ENCODE measurements at regions not wholly inside any gene's neighbourhood (a gene's known extent, or its start where the extent isn't known, plus 50 kb on each side); places are given as distances from the start of the nearest gene placed in this dataset.
"Not testable (repeated sequence)": the region's sequence is repeated elsewhere in the genome, so short reads cannot be mapped to it uniquely, and the experiment has no call there.

DNA sequence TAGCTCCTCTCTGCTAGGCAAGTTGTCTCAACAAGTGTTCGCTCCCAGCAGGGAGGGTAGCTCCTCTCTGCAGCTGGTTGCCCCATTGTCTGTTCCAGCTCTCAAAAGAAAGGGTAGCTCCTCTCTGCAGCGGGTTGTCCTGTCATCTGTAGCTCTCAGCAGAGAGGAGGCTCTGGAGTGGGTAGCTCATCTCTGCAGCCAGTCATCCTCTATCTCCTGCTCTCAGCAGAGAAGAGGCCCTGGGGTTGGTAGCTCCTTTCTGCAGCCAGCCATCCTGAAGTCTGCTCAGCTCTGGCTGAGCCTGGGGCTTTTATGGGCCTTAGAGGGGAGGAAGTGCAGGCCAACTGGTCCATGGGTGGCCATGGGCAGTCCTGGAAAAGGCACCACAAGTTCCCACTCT, 342.7 kb downstream of the PTTG2 start:
- TF ChIP-seq EZH2 (IDR thresholded peaks at IDR 0.05; ENCODE audit: borderline replicate concordance, insufficient read depth, low read depth, low read length, poor library complexity, severe bottlenecking): no peak
- TF ChIP-seq, protein P1, sequence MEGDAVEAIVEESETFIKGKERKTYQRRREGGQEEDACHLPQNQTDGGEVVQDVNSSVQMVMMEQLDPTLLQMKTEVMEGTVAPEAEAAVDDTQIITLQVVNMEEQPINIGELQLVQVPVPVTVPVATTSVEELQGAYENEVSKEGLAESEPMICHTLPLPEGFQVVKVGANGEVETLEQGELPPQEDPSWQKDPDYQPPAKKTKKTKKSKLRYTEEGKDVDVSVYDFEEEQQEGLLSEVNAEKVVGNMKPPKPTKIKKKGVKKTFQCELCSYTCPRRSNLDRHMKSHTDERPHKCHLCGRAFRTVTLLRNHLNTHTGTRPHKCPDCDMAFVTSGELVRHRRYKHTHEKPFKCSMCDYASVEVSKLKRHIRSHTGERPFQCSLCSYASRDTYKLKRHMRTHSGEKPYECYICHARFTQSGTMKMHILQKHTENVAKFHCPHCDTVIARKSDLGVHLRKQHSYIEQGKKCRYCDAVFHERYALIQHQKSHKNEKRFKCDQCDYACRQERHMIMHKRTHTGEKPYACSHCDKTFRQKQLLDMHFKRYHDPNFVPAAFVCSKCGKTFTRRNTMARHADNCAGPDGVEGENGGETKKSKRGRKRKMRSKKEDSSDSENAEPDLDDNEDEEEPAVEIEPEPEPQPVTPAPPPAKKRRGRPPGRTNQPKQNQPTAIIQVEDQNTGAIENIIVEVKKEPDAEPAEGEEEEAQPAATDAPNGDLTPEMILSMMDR (IDR thresholded peaks at IDR 0.05): no peak
- ChIA-PET CTCF (no interaction called here), POLR2A (no interaction called here)

DNA sequence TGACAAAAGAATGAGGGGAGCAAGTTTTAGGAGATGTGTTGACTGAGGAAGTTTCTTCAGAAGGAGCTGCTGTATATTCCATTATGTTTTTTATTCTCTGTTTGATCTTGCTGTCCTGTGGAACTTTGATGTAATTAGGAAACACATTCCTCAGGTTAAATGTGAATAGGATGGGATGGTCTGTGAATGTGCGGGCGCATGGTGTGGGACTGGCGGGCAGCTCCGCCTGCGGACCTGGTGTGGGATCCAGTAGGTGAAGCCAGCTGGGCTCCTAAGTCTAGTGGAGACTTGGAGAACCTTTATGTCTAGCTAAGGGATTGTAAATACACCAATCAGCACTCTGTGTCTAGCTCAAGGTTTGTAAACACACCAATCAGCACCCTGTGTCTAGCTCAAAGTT, 344.3 kb downstream of the PTTG2 start:
- H2AFZ ChIP-seq (ENCODE audit: insufficient read depth, low read depth, low read length, poor library complexity, severe bottlenecking); H3K79me2 ChIP-seq (ENCODE audit: control insufficient read depth, insufficient read depth, low read length); H3K27ac Mint-ChIP-seq; H3K27ac ChIP-seq (ENCODE audit: low read length in 2 of 2); H3K4me2 ChIP-seq (replicated peaks; ENCODE audit: low read depth, low read length, poor library complexity, severe bottlenecking); H3K4me3 ChIP-seq (ENCODE audit: control extremely low read depth in 1 of 5, extremely low read depth in 1 of 5, insufficient read depth in 1 of 5, low read depth in 2 of 5, low read length in 4 of 5); DNase-seq; H3K9ac ChIP-seq (ENCODE audit: low read length); H4K20me1 ChIP-seq (ENCODE audit: control insufficient read depth, insufficient read depth, low read length, poor library complexity, severe bottlenecking); H3K4me3 Mint-ChIP-seq; H3K27me3 ChIP-seq (replicated peaks in 1 of 4; ENCODE audit: control extremely low read depth in 1 of 4, control insufficient read depth in 3 of 4, insufficient read depth in 4 of 4, low read length in 3 of 4); H3K27me3 Mint-ChIP-seq; ATAC-seq (ENCODE audit: low read depth); H3K36me3 ChIP-seq (replicated peaks in 1 of 2; ENCODE audit: control extremely low read depth in 1 of 2, control insufficient read depth in 1 of 2, extremely low read depth in 1 of 2, insufficient read depth in 2 of 2, low read length in 1 of 2); intact Hi-C loops (cut with micrococcal nuclease): not testable (repeated sequence)
- Histone ChIP-seq H3K4me1 (ENCODE audit: control insufficient read depth in 2 of 2, insufficient read depth in 2 of 2, low read length in 2 of 2) (peaks cover 20 to 23% of the 10 kb centered on the region in 2 donors), H3K9me3 (ENCODE audit: control extremely low read depth in 1 of 3, control insufficient read depth in 2 of 3, insufficient read depth in 1 of 3, low read length in 2 of 3) (peaks cover 0 to 33% (median 13%) of the 10 kb centered on the region in 3 donors)
- Mint-ChIP-seq H3K9me3 (ENCODE audit: insufficient read depth) (peaks cover 14% of the 10 kb centered on the region), H3K4me1 (peaks cover 28% of the 10 kb centered on the region)
- WGBS (ENCODE audit: insufficient coverage): 100% methylated on average over 5 of the region's 5 CpGs
- POLR2A ChIA-PET: interaction anchor here (0.6 kb wide), 1 partner anchor 359 kb away, joined by 3 read pairs; no protein-coding TSS in a partner anchor
- CTCF ChIA-PET: interaction anchor here (1.4 kb wide), 1 partner anchor 15 kb away, joined by 3 read pairs; no protein-coding TSS in a partner anchor

More for the DNA sequence above, 342.7 kb downstream of the PTTG2 start:
- no peaks in the 10 kb centered on the region for H3K79me2 ChIP-seq (ENCODE audit: control insufficient read depth, insufficient read depth, low read length)
- ATAC-seq (ENCODE audit: low read depth) (no peak), DNase-seq (no peak)
- intact Hi-C loops (cut with micrococcal nuclease): no loop called here
- Mint-ChIP-seq H3K4me1 (peaks cover 24% of the 10 kb centered on the region), H3K9me3 (ENCODE audit: insufficient read depth) (peaks cover 15% of the 10 kb centered on the region), H3K27me3 (no peaks in the 10 kb centered on the region), H3K27ac (no peak overlapping the region), H3K4me3 (no peak overlapping the region)
- H3K4me2 ChIP-seq (replicated peaks; ENCODE audit: low read depth, low read length, poor library complexity, severe bottlenecking): no peak overlapping the region
- no peak overlapping the region for H3K27ac ChIP-seq (ENCODE audit: low read length in 2 of 2)
- H3K9ac ChIP-seq (ENCODE audit: low read length): no peak overlapping the region
- H3K9me3 ChIP-seq (ENCODE audit: control extremely low read depth in 1 of 3, control insufficient read depth in 2 of 3, insufficient read depth in 1 of 3, low read length in 2 of 3): peaks cover 5 to 48% (median 20%) of the 10 kb centered on the region in 3 donors
- H3K36me3 ChIP-seq (replicated peaks in 1 of 2; ENCODE audit: control extremely low read depth in 1 of 2, control insufficient read depth in 1 of 2, extremely low read depth in 1 of 2, insufficient read depth in 2 of 2, low read length in 1 of 2): no peaks in the 10 kb centered on the region
- 100% methylated on average over 2 of the region's 2 CpGs for WGBS (ENCODE audit: insufficient coverage)
- no peak overlapping the region for H2AFZ ChIP-seq (ENCODE audit: insufficient read depth, low read depth, low read length, poor library complexity, severe bottlenecking)
- H4K20me1 ChIP-seq (ENCODE audit: control insufficient read depth, insufficient read depth, low read length, poor library complexity, severe bottlenecking): no peaks in the 10 kb centered on the region
- peaks cover 19% of the 10 kb centered on the region in 2 donors for H3K4me1 ChIP-seq (ENCODE audit: control insufficient read depth in 2 of 2, insufficient read depth in 2 of 2, low read length in 2 of 2)
- no peak overlapping the region for H3K4me3 ChIP-seq (ENCODE audit: control extremely low read depth in 1 of 5, extremely low read depth in 1 of 5, insufficient read depth in 1 of 5, low read depth in 2 of 5, low read length in 4 of 5)
- H3K27me3 ChIP-seq (replicated peaks in 1 of 4; ENCODE audit: control extremely low read depth in 1 of 4, control insufficient read depth in 3 of 4, insufficient read depth in 4 of 4, low read length in 3 of 4): no peaks in the 10 kb centered on the region

All from B cell (primary cell).